AG09309 (cell line): ENCODE measurements at regions not wholly inside any gene's neighbourhood (a gene's known extent, or its start where the extent isn't known, plus 50 kb on each side); places are given as distances from the start of the nearest gene placed in this dataset.
"Not testable (repeated sequence)": the region's sequence is repeated elsewhere in the genome, so short reads cannot be mapped to it uniquely, and the experiment has no call there.

Source experiments
- DNase-seq: peaks from one replicate; pipeline ENCODE4 v3.0.0-alpha.2; 2010; ENCODE audit warnings: low read depth
- H3K4me3 ChIP-seq: 2 replicates; pipeline ENCODE4 v1.5.1; 2011; ENCODE audit warnings: mild to moderate bottlenecking, low read depth, low read length, moderate library complexity; ENCODE audit not compliant: control insufficient read depth
- CTCF ChIP-seq: IDR thresholded peaks from 2 replicates; pipeline ENCODE4 v1.5.1; 2011; ENCODE audit warnings: mild to moderate bottlenecking, low read depth, low read length, inconsistent platforms; ENCODE audit not compliant: insufficient read depth, control insufficient read depth; ENCODE audit errors: missing control alignments

GRCh38 chr12:59401862-59402261 lies 194.0 kb upstream of the SLC16A7 start:
- no peak overlapping the region for H3K4me3 ChIP-seq
- TF ChIP-seq CTCF, result no peak
- DNase-seq, result no peak

- H3K4me3 ChIP-seq, result no peak overlapping the region
- no peak for DNase-seq
- TF ChIP-seq CTCF, result no peak
Observed at GRCh38 chr12:59398164-59398563, 197.7 kb upstream of the SLC16A7 start.

- no peak for TF ChIP-seq CTCF
- DNase-seq, result no peak
- no peak overlapping the region for H3K4me3 ChIP-seq
Observed at GRCh38 chr12:59396919-59397318, 198.9 kb upstream of the SLC16A7 start.

GRCh38 chr12:59396519-59396918 lies 199.3 kb upstream of the SLC16A7 start:
- no peak overlapping the region for H3K4me3 ChIP-seq
- DNase-seq, result no peak
- TF ChIP-seq CTCF, result no peak

- not testable (repeated sequence) for H3K4me3 ChIP-seq
Observed at GRCh38 chr12:59395310-59395709, 200.5 kb upstream of the SLC16A7 start.

GRCh38 chr12:59393506-59393905 lies 202.3 kb upstream of the SLC16A7 start:
- no peak overlapping the region for H3K4me3 ChIP-seq
- TF ChIP-seq CTCF, result no peak
- DNase-seq, result no peak

More at GRCh38 chr12:59395310-59395709, 200.5 kb upstream of the SLC16A7 start:
- DNase-seq, result not testable (repeated sequence)

- TF ChIP-seq CTCF, result no peak
- no peak overlapping the region for H3K4me3 ChIP-seq
- no peak for DNase-seq
Observed at GRCh38 chr12:59389968-59390576, 205.8 kb upstream of the SLC16A7 start.
